ENCODE measurements at regions not wholly inside any gene's neighbourhood (a gene's known extent, or its start where the extent isn't known, plus 50 kb on each side); places are given as distances from the start of the nearest gene placed in this dataset.

DNA sequence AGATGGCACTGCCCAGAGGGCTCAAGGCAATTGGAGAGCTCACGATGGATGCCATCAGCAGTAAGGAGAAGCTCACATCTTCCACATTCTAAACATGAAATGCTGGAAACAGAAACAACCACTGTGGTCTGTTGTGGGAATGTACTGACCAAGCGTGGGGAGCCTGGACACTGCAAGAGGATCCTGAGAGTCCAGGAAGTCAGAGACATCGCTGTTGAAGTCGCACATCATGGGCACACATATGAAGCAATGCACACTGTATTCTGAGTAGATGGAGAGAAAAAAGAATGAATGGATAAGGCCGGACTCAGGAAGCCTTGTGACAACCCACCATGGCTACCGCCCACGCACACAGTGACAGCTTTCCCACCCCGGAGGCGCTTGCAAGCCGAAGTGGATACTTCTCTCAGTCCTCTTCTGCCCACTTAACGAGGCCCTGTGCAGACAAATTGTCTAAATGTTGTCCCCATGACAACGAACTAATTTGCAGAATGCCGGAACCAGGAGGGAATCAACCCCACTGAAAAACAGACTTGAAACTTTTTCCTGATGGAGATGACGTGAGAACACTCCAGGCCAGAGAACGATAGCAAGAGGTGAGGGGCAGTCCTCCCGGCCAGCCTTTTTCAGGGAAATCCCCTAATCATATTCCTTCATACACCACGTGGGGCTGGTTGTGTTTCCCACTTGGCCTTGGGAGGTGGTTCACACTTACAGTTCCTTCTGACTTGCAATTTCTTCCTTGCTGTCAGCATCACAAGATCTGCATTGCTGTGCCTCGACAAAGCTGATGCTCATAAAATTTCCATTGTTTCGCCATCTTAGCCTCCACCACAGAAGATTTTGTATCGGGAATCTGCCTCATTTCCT is 109.6 kb upstream of the SERP2 start:
- no peak overlapping the region for H3K27ac ChIP-seq
- TF ChIP-seq, protein P1, sequence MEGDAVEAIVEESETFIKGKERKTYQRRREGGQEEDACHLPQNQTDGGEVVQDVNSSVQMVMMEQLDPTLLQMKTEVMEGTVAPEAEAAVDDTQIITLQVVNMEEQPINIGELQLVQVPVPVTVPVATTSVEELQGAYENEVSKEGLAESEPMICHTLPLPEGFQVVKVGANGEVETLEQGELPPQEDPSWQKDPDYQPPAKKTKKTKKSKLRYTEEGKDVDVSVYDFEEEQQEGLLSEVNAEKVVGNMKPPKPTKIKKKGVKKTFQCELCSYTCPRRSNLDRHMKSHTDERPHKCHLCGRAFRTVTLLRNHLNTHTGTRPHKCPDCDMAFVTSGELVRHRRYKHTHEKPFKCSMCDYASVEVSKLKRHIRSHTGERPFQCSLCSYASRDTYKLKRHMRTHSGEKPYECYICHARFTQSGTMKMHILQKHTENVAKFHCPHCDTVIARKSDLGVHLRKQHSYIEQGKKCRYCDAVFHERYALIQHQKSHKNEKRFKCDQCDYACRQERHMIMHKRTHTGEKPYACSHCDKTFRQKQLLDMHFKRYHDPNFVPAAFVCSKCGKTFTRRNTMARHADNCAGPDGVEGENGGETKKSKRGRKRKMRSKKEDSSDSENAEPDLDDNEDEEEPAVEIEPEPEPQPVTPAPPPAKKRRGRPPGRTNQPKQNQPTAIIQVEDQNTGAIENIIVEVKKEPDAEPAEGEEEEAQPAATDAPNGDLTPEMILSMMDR (conservative IDR thresholded peaks at IDR 0.05), result no peak

DNA sequence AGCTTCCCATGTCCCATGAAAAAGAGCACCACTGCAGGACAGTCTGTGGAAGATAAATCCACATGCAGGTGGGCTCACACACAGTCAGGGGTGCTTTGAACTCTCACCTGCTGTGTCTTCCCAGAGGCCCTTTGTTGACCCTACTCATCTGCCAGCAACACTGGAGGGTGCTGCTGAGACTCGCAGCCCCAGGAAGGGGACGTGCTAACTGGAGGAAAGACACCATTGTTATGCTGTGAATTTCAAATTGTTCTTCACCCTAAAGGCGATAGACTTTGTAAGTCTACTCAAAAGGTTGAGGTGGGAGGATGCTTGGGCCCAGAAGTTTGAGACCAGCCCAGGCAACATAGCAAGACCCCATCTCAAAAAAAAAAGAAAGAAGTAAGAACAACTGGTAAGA is 107.3 kb upstream of the SERP2 start:
- TF ChIP-seq, protein P1 (conservative IDR thresholded peaks at IDR 0.05), result no peak
- no peak overlapping the region for H3K27ac ChIP-seq

- no peak overlapping the region for H3K27ac ChIP-seq
- TF ChIP-seq, protein P1 (conservative IDR thresholded peaks at IDR 0.05), result no peak
Observed at GRCh38 chr13:44266772-44267171, 106.9 kb upstream of the SERP2 start.

GRCh38 chr13:44267203-44267602 is 106.4 kb upstream of the SERP2 start:
- H3K27ac ChIP-seq, result no peak overlapping the region
- TF ChIP-seq, protein P1 (conservative IDR thresholded peaks at IDR 0.05), result no peak

DNA sequence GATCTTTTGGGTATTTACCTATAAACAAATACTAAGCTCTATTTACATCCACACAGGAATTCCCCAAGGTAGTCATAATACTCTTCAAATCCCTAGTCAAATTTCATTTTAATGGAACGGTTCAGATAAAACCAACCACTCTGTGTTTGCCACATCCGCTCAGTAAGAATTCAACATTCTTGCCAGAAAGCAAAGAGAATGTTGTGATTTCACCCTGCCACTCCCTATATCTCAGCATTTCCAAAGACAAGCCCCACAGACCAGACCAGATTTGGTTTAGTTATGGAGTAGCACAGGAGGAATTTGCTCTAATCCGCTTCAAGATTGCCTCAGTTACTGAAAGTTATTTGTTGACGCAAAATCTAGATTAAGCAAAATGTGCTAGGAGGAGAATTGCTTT is 105.6 kb upstream of the SERP2 start:
- TF ChIP-seq, protein P1 (conservative IDR thresholded peaks at IDR 0.05), result no peak
- no peak overlapping the region for H3K27ac ChIP-seq

DNA sequence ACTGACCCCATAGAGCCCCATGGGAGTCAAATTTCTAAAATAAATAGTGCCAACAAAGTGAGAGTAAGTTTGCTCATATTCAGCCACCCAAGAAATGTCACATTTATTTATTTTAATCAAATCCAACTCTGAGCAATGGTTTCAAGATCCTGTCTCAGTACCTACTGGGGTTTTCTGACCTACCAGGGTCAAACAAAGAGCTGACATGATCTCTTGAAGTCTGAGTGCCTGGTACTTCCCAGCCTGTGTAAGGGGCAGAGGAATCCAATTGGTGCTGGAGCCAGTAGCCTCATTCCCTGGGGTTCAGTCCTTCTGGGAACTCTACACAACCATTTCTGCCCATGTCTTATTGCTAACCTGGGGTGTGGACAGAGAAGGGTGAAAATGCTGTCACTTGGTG is 104.6 kb upstream of the SERP2 start:
- H3K27ac ChIP-seq, result no peak overlapping the region
- TF ChIP-seq, protein P1 (conservative IDR thresholded peaks at IDR 0.05), result no peak

DNA sequence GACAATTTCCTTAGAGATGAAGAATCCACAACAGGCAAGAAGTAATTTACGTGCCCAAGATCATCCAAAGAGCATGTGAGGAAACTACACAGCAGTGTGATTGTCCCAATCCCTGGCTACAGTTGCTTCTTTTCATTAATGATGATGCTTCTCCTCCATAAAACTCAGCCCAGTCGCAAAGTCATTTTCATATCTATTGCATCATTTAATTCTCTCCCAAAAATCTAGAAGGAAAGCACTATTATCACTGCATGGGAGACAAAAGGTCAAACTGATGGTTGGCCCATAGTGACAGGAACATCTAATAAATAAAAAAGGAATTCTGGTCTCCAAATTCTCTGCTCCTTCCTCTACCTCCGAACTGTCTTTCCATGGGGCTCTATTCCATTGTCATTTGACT is 103.5 kb upstream of the SERP2 start:
- no peak overlapping the region for H3K27ac ChIP-seq
- TF ChIP-seq, protein P1 (conservative IDR thresholded peaks at IDR 0.05), result no peak

Data from VCaP (cell line).